Body of pancreas (tissue), 4 donors: ENCODE measurements at regions not wholly inside any gene's neighbourhood (a gene's known extent, or its start where the extent isn't known, plus 50 kb on each side); places are given as distances from the start of the nearest gene placed in this dataset.

Source experiments
- CTCF ChIP-seq, 7 experiments: fragments of 450-650 bp in 4 of 7; fragments of 200-600 bp in 3 of 7; sonication (generic) in 3 of 7; IDR thresholded peaks; one replicate each; pipeline ENCODE4 v1.5.1; 2016 to 2019; ENCODE audit warnings: antibody characterized with exemption in 7 of 7
- POLR2A ChIP-seq, 3 donors: fragments of 450-650 bp; IDR thresholded peaks; one replicate each; pipeline ENCODE4 v1.6.1; 2016; ENCODE audit warnings: antibody characterized with exemption in 3 of 3, mild to moderate bottlenecking in 2 of 3

- TF ChIP-seq CTCF (IDR thresholded peaks at IDR 0.05) = no peak
- no peak for TF ChIP-seq POLR2A (IDR thresholded peaks at IDR 0.05)
Observed at GRCh38 chr16:73298562-73298961, 250.6 kb upstream of the ZFHX3 start.
